GM18519 (cell line): ENCODE measurements at regions not wholly inside any gene's neighbourhood (a gene's known extent, or its start where the extent isn't known, plus 50 kb on each side); places are given as distances from the start of the nearest gene placed in this dataset.

ENCODE experiments used
- ATAC-seq: cut with Tn5 transposase; IDR thresholded peaks from one replicate; pipeline ENCODE4 v1.9.1; 2021; ENCODE audit warnings: mild to moderate bottlenecking, moderate library complexity; ENCODE audit not compliant: unreplicated experiment, low FRiP score

DNA sequence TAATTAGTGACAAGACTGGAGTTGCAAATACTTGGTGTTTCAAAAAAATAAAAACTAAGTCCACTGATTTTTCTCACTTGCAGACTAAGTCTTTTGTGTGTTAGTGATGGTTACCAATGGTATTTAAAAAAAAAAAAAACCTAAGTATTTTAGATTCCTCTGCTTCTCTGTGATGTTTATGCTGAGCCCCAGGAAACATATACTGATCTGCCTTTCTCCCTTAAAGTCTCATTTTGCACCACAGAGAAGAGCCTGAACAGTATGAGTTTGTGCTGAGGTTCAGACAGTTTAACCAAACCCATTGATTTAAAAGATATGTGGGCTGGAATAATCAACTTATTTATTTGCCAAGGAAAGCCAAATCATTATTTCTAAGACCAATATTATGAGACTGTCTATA, 1305.0 kb downstream of the PCDH18 start:
- ATAC-seq: no peak

- no peak for ATAC-seq
These were observed 1312.6 kb downstream of the PCDH18 start for GRCh38 chr4:136219592-136220125.

DNA sequence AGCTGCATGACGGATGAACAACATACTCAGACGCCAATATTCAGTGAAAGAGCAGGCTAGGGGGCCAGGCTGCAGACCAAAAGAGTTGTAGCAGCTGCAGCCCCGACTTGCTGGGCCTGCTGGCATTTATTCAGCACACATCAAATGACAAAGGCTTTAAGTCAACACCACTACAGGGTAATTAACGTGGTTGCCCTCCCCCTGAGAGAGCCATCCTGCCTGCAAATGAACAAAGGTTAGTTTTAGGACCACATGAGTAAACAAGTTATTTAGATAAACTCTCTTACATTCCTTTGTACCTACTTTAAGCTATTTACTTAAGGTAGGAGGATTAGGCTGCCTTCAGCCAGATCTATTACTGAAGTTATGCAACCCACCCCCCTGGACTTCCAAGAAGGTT, 1329.1 kb downstream of the PCDH18 start:
- ATAC-seq: no peak

DNA sequence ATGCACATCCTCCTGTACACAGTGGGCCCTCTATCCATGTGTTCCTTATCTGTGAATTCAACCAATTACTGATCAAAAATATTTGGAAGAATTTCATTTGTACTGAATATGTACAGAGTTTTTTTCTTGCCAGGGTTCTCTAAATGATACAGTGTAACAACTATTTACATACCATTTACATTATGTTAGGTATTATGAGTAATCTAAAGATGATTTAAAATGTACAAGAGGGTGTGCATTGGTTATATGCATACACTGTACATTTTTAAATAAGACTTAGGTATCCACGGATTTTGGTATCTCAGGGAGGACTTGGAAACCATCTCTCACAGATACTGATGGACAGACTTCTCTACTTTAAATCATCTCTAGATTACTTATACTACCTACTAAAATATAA, 1333.9 kb downstream of the PCDH18 start:
- no peak for ATAC-seq

DNA sequence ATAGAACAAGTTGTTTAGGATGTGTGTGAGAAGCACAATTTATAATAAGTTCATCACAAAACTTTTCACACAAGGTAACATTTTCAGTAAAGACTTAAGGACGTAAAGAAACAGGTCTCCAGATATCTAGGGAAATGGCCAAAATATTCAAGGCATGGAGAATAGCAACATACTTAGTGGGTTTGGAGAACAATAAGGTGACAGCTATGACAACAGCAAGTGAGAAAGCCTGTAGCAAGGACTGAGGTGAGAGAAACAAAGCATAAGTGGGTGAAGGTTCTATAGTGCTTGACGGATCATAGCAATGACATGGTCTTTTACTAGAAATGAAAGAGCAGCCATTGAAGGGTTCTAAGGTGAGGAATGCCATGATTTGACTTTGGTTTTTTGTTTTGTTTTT, 1337.3 kb downstream of the PCDH18 start:
- no peak for ATAC-seq

DNA sequence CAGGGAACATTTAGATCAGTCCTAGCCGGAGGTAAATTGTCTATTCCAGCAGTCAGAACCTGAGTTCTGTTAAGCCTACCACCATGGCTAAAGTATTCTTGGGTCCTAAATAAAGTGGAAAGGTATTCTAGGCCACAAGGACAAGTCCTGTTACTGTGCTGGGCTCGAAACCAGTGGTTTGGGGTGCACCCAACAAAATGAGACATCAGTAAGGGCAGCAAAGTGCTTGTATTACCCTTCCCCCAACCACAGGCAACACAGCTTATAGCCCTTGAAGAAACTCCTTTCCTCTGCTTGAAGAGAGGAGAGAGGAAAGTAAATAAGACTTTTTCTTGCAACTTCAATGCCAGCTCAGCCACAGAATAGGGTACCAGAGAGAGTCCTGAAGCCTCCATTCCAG, 1345.6 kb downstream of the PCDH18 start:
- ATAC-seq: no peak

DNA sequence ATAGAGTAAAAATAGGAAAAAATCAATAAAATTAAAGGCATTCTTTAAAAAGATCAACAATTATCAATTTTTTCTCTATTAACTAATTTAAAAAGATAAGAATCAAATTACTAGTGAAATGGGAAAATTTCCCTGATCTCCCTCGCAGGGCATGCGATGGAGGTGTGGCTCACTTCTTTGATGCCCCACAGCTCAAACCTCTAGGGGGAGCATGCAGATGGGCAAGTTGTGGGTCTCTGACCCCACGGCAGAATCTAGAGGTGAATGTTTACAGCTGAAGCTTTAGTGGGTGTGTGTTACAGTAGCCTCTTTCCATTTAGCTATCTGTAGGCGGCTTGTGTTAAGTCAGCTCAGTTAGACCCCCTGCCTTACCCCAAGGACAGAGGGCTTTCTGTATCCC, 1348.8 kb downstream of the PCDH18 start:
- no peak for ATAC-seq

- ATAC-seq: no peak
These were observed 1375.3 kb downstream of the PCDH18 start for GRCh38 chr4:136156947-136157346.

DNA sequence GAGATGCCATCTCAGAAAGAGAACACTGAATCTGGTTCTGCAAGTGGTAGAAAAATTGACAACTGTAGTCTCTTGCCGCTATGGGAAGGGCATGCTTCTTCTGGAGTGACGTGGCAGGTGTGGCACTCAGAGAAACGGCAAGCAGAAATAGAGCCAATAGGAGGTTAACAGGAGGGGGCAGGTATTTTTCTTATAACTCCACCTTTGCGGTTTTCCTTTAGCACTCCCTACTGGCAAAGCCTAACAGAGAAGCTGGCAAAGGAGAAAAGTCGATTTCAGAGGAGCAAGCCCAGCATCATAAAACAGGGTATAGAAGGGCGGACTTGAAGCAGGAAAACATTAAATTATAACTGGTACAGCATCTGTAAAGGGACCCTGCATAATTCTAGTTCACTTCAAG, 1382.2 kb downstream of the PCDH18 start:
- no peak for ATAC-seq

DNA sequence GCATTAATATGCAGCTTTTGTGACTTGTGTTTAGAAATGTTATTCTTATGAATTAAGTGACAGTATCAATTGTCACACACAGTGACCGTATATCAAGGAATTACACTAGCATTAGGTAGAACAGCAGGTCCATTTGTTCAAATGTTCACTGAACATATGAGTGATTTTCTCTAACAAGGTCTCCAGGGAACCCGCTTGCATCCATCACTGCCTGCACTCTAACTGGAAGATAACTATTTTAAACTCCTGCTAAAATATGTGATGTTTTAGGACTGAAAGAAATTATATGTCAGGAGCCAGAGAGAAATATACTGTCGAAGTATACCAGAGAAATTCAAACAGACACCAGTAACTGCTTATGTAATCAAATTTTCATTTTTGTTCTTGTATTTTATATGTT, 1395.7 kb downstream of the PCDH18 start:
- ATAC-seq: no peak

GRCh38 chr4:136124251-136124745, 1408.0 kb downstream of the PCDH18 start:
- ATAC-seq: no peak

DNA sequence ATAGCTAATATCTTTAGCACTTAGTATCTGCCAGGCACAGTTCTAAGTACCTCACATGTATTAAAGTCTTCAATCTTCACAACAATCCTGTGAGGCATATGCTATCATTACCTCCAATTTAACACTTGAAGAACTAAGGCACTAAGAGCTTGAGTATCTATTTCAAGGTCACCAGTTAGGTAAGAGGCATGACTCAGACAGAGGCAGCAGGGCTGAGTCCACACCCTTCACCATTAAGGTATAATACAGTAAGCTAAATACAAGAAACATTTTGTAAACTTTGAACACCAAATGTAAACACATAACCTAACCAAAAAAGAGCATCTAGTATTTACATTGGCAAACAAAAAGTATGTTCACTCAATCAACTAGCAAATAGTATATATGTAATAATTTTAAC, 1410.9 kb downstream of the PCDH18 start:
- ATAC-seq: no peak

DNA sequence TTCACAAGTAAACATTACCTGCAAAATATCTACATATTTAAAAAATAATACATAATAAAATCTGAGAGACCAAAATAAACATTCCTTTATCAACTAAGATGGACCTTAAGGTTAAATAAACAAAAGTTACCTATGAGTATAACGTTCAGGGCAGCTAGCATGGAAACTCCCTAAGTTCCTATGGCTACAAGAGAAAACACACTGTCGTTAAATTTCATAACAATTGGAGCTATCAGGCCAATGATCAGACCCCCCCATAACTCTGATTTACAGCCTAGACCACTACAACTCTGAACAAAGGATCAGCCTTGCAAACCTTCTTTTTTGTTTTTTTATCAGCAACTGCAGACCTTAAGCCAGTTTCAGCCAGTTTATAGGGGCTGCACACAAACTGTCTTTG, 1418.4 kb downstream of the PCDH18 start:
- ATAC-seq: no peak

GRCh38 chr4:136112116-136112515, 1420.2 kb downstream of the PCDH18 start:
- no peak for ATAC-seq

DNA sequence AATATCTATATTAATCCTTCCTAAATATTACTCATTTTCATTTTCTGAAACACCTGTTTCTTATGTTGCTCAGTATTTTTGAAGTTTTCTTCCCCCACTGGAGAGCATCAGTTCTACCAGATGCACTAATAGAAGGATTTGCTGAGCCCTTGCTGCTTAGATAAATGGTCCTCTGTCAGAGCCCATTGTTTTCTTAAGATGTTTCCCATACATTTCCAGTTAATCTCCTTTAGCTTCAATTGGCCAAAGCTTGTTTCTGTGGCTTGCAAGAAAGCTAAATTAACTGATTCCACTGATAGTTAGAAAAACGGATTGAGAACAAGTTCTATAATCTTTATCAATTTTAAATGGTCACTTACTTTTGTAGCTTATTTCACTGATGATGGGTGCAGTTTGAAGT, 1425.5 kb downstream of the PCDH18 start:
- no peak for ATAC-seq

GRCh38 chr4:136103616-136104015, 1428.7 kb downstream of the PCDH18 start:
- no peak for ATAC-seq

GRCh38 chr4:136097676-136098075, 1434.6 kb downstream of the PCDH18 start:
- ATAC-seq: no peak

GRCh38 chr4:136088211-136088867, 1444.0 kb downstream of the PCDH18 start:
- no peak for ATAC-seq

DNA sequence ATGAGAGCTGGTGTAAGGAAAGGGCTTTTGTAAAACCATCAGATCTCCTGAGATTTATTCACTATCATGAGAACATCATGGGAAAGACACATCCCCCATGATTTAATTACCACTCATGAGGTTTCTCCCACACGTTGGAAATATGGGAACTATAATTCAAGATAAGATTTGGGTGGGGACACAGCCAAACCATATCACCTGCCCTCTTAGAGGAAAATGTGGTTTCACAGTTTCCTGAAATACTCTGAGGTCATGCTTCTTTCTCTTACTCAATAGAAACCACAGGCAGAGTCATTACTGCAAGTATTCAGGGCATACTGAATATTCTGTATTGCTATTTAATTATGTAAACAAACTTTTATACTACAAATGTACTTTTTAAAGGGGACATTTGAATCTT, 1453.3 kb downstream of the PCDH18 start:
- no peak for ATAC-seq

DNA sequence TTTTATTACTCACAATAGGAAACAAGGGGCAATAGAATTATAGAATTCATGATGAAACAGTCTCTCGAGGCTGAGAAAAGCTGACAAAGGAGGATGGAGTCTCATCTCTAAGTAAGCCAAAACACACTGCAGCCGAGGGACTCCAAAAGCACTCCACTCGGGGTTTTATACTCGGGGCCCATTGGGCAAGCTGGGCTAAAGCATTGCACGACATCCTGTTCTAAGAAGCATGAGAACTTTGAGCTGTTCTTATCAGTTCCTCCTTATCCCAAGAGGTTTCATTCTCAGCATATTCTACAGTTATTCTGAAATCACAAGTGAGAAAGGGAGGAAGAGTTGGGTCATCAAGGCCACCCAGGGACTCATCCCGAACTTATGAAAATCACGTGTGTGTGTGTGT, 1475.5 kb downstream of the PCDH18 start:
- no peak for ATAC-seq

GRCh38 chr4:136055360-136055759, 1476.9 kb downstream of the PCDH18 start:
- ATAC-seq: no peak

- ATAC-seq: no peak
These were observed 1495.5 kb downstream of the PCDH18 start for GRCh38 chr4:136036744-136037143.

DNA sequence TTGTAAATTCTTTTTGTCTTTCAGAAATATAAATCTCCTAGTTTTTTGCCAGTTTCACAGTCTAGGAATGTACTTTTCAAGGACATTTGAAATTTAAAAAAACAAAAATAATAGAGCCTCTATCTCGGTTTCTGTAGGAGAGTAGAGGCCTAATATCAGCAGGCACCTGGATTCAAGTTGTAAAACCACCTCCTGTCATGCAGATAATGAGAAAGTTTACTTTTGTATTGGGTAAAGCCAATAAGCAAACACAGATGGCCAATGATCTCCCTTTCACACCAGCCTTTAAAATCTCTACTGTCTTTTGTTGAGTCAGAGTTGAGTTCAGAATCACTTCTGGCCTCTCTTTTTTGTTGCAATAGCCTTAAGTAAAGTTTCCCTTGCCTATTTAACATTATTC, 1499.9 kb downstream of the PCDH18 start:
- ATAC-seq: no peak
